Dermis blood vessel endothelial cell (primary cell): ENCODE measurements at regions not wholly inside any gene's neighbourhood (a gene's known extent, or its start where the extent isn't known, plus 50 kb on each side); places are given as distances from the start of the nearest gene placed in this dataset.
"Not testable (repeated sequence)": the region's sequence is repeated elsewhere in the genome, so short reads cannot be mapped to it uniquely, and the experiment has no call there.

ENCODE experiments used
- DNase-seq: peaks from one replicate; pipeline ENCODE4 v3.0.0; 2010

DNA sequence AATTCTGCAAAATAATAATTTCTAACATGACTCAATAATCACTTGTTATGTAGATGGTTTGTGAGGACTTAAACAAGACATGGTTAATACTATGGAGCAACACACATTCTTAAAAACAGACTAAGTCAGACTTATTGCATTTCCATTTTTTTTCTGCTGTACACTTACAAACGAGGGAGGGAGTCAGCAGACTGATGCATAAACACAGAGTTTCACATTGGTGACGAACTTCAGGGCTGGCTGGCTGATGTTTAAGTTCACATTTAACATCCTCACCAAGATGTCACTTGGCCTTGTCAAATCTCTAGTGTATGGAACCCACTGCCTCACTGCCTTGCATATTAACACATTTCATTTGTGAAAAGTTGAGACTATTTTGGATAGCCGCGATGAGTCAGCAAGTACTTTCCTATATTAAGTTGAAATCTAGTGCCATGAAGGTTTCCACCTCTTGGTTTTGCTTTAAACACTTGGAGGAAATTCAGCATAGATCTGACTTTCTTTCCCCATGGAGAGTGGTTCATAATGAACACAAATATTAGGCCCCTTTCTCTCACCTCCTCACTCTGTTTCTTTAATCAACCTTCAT, 337.5 kb upstream of the RUNX1 start:
- no peak for DNase-seq

DNA sequence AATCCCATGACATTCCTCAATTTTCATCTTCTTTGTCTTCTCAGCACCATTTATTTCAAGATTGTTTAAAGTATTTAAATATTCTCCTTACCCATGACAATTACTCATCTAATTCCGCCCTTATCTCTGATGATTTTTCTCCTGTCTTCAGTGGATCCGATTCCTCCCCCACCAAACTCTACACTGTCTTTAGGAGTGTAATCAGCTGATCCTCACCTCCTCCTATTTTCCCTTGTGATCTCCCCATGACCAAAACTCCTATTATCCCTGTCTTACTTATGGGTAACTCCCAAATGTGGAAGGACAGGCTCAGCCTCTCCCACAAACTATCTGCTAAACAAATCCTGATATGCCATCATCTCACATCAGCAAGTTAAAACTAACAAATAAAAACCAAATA, 335.3 kb upstream of the RUNX1 start:
- no peak for DNase-seq

GRCh38 chr21:35382696-35383095, 333.6 kb upstream of the RUNX1 start:
- DNase-seq: no peak

- no peak for DNase-seq
Measured at GRCh38 chr21:35381743-35382310, 332.7 kb upstream of the RUNX1 start.

DNA sequence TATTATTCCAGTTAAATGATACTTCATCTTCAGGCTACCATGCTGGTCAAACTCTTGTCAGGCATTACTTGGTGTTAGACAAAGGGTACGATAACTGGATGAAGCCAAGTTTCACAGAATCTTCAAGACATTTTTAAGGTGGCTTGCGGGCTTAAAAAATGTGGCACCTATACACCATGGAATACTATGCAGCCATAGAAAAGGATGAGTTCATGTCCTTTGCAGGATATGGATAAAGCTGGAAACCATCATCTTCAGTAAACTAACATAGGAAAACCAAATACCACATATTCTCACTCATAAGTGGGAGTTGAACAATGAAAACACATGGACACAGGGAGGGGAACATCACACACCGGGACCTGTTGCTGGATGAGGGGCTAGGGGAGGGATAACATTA, 331.2 kb upstream of the RUNX1 start:
- DNase-seq: not testable (repeated sequence)

- DNase-seq: no peak
Measured at GRCh38 chr21:35378881-35379280, 329.8 kb upstream of the RUNX1 start.

- peak; percentile 72 for DNase-seq
Measured at GRCh38 chr21:35377505-35378090, 328.5 kb upstream of the RUNX1 start.

- DNase-seq: no peak
Measured at GRCh38 chr21:35376406-35377135, 327.5 kb upstream of the RUNX1 start.

- DNase-seq: peak; percentile 82
Measured at GRCh38 chr21:35375115-35375514, 326.0 kb upstream of the RUNX1 start.

DNA sequence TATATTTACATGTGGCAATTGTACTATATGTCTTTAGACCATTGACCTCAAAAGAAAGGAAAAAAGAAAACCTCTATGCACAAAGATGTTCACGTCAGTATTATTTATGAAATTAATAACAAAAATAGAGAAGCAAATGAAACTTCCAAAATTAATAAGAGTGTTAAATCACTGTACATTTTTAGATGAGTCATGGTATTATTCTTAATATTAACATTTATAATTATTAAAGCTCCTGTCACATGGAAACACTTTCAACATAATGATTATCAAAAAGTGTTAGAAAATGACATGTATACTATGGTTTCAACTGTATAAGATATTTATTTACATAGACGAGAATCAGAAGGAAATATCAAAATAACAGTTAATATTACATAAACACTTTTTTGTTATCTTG, 324.9 kb upstream of the RUNX1 start:
- DNase-seq: no peak

- no peak for DNase-seq
Measured at GRCh38 chr21:35372201-35372600, 323.1 kb upstream of the RUNX1 start.

DNA sequence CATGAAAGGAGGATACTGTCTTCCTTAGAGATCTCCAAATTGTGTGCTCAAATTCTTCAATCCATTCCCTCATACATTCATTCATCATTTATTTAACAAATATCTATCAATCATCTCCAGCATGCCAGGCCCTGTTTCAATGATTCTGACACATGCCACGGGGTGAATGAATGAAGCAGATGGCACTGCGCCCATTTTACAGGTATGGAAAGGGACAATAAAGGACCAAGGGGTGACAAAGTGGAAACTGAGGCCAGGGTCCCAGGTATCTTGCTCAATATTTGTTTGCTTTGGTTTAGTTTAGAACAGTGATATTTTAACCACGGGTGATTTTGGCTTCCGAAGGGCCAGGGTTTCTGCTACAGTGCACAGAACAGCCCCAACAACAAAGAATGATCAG, 321.6 kb upstream of the RUNX1 start:
- no peak for DNase-seq

GRCh38 chr21:35370071-35370470, 321.0 kb upstream of the RUNX1 start:
- DNase-seq: no peak

DNA sequence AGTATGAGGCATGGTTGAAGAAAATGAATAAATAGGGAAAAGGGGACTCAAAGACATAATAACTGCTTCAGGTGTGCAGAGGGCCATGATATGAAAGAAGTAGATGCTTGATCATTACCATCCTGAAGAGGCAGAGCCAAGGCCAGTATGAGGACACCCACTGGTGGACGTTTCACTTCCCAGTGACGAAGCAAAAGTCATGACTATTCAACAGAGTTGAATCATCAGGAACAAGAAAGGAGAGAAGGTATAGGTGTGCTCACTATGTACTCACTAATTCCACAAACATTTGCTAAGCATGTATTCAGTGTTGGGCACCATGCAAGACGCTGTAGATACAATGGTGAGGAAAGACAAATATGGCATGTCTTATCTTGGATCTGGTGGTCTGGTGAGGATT, 319.2 kb upstream of the RUNX1 start:
- DNase-seq: no peak

DNA sequence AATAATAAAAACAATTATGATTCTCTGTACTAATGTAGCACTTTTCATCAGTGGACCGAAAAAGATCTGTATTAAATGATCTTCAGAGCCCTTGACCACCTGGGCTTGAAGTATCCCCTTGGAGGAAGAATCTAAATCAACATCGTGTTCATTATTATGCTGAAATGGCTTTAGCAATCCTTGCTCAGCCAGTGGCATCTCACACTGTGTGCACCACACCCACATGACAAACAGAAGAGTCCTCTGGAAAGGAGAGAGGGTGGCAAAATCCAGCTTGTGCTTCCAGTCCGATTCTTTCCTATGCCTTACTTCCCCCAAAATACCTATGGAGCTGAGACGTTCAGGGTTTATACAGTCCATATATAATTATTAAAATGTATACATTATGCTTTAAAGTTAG, 318.5 kb upstream of the RUNX1 start:
- no peak for DNase-seq

GRCh38 chr21:35366394-35367080, 317.4 kb upstream of the RUNX1 start:
- no peak for DNase-seq

GRCh38 chr21:35363458-35363857, 314.4 kb upstream of the RUNX1 start:
- DNase-seq: no peak

- DNase-seq: no peak
Measured at GRCh38 chr21:35361988-35362387, 312.9 kb upstream of the RUNX1 start.

DNA sequence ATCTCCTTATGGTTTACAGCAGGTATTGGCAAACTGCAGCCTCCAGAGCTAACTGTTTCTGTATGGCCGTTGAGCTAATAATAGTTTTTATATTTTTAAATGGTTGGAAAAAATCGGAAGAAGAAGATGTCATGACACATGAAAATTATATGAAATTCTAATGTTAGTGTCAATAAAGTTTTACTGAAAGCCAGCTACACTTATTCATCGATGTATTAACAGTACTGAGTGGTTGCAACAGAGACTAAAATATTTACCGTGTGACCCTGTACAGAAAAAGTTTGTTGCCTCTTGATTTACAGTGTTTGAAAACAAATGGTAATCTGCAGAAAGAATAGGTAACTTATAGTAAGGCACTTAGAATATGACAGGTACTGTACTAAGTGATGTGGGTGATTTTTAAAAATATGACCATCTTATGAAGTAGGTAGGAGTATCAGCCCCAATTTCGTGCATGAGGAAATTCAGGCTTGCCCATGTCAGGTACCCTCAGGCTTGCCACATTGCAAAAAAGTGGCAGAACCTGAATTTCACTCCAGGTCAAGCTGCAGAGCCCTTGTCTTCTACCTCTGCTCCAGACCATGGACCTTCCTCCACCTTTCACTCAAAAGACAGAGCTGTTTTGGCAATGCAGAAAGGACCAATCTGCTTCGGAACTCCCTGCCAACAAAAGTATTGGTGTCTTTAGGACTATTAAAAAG, 311.9 kb upstream of the RUNX1 start:
- no peak for DNase-seq

DNA sequence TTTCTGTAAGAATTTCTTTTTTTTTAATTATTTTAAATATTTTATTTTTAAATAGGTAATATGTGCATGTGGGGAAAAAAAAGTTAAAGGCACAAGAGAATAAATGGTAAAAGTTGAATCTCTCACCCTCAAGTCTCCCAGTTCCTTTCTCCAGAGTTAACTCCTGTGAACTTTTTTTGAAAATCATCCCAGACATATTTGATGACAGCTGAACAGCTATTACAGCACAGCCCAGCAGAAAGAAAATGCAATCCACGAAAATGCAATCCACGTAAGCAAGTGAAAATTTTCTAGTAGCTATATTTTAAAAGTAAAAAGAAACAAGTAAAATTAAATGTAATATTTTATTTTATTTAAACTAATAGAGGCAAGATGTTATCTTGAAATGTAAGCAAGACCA, 310.0 kb upstream of the RUNX1 start:
- no peak for DNase-seq

DNA sequence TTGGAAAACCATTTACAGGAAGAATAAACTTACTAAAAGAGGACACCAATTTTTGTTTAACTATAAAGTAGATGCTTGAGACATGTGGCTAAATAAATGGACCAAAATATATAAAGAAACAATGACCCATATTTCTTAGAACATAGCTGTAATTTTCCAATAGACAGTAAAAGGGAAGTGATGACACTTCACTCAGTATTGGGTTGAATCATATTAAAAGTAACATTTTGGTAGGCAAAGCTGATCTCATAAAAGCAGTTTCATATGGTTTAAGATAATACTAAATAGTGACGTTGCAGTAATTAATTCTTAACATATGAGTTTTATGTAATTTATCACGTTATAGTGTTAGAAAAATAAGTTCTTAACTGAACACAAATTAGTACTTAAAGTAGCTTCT, 308.9 kb upstream of the RUNX1 start:
- DNase-seq: no peak

- DNase-seq: no peak
Measured at GRCh38 chr21:35357041-35357780, 308.1 kb upstream of the RUNX1 start.
